ENCODE measurements at regions not wholly inside any gene's neighbourhood (a gene's known extent, or its start where the extent isn't known, plus 50 kb on each side); places are given as distances from the start of the nearest gene placed in this dataset.

- TF ChIP-seq POLR2A (IDR thresholded peaks at IDR 0.05) (no peak), CTCF (IDR thresholded peaks at IDR 0.05) (no peak), POLR2AphosphoS5 (IDR thresholded peaks at IDR 0.05) (no peak)
Measured at GRCh38 chr11:122226810-122227379, 110.9 kb upstream of the BLID start.
